GM18517 (cell line): ENCODE measurements at regions not wholly inside any gene's neighbourhood (a gene's known extent, or its start where the extent isn't known, plus 50 kb on each side); places are given as distances from the start of the nearest gene placed in this dataset.

Experiments used
- ATAC-seq: cut with Tn5 transposase; IDR thresholded peaks from one replicate; pipeline ENCODE4 v1.9.1; 2021; ENCODE audit warnings: mild to moderate bottlenecking, moderate library complexity; ENCODE audit not compliant: unreplicated experiment

DNA sequence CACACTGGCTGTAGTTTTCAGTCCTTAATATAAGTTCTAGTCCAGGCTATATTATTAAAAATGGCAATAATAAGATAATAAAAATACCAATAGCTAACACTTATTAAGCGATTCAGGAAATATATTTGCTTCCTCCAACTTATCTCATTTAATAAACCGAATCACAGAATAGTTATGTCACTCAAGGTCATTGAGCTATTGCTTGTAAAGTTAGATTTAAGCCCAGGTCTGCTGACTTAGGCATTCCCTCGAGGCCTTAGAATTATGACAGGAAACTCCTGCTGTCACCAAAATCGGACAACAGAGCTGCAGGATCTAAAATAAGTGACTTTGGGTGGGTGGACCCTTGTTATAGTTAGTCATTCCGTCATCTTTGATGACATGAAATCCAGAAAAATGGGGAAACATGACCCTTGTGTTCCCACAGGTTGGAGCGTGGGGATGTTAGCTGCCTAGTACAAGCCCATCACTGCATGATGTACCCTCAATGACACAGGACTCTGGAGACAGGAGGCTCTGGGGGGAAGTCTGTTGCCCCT, 181.3 kb upstream of the PHYHIPL start:
- ATAC-seq = no peak

DNA sequence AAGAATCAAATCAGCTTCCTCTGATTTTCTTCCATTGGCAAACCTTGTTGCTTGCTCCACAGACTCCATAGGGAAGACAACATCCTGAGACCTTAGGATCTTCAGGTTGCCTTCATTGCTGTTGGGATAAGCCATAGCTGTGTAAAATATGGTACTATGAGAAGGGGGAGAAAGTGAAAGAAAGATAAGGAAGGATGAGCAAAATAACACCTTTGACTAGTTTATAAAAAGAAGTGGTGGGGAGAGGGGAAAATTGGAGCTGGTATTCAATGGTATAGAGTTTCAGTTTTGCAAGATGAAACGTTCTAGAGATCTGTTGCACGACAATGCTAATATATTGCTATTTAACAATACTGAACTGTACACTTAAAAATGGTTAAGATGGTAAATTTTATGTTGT, 180.4 kb upstream of the PHYHIPL start:
- peak; percentile 36 for ATAC-seq

DNA sequence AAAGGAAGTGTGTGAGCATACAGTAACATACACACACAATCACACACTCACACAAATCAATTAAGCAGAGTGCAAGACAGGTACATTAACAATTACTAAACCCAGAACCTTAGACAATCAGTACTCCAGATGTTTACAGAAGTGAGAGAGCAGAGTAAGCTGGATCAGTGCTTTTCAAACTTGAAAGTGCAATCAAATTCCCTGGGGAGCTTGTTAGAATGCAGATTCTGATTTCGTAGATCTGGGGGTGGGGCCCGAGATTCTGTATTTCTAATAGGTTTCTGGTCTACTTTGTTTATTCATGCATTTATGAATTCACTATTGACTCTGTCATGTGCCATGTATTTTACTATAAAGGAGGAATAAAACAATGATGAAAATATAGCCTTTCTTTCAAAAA, 179.6 kb upstream of the PHYHIPL start:
- no peak for ATAC-seq

DNA sequence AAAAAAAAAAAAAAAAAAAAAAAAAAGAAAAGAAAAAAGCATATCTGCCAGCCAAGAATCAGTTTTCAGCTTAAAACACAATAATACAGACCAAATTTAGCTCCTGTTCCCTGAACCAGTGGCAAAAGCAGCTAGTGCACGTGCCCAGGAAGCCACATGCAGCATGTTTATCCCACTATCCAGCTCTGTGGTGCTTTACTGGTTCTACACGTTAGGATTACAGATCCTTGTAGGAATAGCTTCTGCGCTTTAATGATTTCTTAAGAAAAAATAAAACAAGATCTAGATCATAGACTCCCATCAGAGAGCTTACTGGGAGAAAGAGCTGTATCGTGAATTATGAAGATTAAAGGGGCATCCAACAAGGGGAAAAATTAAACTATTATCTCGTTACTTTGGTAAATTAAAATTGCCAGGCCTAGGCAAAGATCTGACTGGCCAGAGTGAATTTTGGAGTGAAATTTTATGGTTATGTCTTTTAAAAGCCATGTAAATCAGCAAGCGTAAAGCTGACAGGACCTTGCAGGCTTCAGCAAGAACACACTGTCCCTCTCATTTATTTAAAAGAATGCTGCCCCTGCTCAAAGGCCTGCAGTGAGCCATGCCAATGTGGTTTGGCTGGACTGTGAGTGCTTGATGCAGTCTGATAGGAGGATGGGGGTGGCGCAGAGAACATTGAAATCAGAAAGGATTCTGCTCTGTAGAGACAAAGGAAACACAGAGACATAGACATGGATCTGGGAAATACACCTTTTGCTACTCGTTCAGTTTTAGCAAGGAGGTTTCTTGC, 177.3 kb upstream of the PHYHIPL start:
- ATAC-seq = no peak

DNA sequence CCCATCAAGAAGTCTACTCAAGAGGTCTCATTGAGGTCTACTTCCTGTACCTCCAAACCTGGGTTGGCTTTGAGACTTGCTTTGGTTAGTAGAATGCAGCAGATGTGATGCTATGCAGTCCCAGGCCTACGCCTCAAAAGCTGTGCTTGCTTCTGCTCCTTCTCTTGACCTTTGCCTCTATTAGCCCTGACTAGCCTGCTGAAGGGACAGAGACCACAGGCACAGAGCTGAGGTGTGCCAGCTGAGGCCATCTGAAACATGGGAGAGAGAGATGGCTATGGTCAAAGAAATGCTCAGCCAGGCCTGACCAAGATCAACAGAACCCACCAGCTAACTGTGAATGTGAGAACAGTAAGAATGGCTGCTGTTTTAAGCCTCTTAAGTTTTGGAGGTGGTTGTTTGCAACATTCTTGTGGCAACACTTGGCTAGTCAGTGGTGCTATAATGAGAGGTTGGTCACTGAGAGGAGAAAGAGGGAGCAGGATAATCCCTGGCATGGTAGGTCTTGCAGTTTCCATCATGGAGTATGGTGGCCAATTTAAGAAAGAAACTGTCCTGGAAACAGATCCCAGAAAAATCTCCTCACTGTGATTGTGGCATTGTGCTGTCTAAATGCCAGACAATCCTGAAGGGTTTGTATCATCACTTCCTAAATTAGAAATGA, 176.1 kb upstream of the PHYHIPL start:
- no peak for ATAC-seq

DNA sequence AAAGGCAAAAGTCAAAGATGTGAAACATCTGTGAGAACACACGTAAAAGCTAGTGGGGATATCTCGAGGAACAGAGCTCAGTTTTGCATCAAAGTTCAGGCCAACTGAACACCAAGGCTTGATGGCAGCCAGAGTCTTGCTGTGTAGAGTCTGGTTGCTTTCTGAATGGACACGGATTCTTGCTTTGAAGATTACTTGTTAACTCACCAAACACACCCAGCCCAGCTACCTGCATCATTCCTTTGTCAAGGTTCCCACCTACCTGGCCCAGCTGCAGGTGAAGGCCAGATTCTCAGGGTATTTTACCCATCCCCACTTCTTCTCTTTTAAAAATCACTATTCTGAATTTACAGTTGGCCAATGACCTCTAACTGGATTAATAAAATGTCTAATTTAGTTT, 174.4 kb upstream of the PHYHIPL start:
- no peak for ATAC-seq

DNA sequence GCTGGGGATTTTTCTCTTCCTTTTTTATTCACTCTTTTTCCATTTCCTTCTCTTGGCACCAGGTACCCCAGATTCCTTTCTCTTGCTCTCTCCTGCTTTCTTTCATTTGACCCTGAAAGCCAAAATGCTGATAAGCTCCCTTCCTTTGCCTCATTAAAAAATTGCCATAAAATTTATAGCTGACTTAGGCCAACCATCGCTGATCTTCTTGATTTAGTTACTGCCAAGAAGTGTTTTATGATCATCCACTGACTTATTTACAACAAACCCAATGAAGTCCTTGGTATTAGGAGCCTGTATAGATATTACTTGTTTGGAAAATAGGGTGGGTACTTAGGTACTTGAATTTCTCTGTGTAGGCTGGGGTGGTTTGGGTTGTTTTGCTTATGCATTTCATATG, 173.2 kb upstream of the PHYHIPL start:
- ATAC-seq = no peak

DNA sequence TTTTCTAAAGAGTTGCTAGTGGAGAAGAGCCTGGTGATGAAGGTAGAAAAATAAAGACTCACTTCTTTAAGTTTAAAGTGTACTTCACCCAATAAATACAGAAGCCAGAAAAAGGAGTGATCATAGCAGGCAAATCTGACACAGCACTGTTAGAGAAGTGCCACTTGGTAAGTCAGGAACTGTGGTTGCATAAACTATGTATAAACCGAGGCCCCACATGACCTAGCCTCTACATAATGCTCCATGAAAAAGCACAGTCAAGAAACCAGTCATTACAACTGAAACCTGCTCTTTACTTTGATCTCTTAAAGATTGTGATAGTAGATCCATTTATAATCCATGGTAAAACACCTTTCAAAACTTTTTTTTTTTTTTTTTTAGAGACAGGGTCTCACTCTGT, 172.1 kb upstream of the PHYHIPL start:
- ATAC-seq = no peak

DNA sequence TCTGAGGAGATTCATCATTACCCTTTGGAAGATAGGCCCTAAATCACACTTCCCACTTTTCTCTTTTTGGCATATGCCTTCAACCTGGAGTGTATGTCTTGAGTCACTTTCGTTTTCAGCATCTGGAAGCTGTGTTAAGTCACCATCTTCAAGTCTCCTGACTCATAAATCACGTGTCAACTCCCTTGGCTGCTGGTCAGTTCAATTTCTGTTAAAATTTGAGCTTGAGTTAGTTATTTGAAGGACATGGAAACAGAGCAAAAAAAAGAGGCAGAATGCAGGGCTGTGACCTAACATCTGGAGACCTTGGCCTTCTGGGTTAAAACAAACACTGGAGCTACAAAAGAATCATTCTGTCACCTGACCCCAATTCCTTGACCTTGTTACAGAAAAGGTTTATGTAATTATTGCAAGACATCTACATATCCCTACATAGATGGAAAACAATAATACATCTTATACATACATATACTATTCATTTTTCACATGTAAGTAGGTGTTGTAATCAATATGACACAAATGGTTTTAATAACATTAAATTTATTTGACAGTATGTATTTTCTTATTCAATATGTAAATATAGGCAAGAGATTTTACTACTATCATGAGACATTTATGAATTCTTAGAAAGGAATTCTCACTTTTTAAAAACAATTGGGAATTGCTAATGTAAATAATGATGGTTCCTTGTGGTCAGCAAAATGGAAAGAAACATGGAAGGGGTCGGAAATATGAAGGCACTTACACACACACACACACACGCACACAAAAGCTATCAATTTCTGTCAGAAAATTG, 169.7 kb upstream of the PHYHIPL start:
- ATAC-seq = no peak

DNA sequence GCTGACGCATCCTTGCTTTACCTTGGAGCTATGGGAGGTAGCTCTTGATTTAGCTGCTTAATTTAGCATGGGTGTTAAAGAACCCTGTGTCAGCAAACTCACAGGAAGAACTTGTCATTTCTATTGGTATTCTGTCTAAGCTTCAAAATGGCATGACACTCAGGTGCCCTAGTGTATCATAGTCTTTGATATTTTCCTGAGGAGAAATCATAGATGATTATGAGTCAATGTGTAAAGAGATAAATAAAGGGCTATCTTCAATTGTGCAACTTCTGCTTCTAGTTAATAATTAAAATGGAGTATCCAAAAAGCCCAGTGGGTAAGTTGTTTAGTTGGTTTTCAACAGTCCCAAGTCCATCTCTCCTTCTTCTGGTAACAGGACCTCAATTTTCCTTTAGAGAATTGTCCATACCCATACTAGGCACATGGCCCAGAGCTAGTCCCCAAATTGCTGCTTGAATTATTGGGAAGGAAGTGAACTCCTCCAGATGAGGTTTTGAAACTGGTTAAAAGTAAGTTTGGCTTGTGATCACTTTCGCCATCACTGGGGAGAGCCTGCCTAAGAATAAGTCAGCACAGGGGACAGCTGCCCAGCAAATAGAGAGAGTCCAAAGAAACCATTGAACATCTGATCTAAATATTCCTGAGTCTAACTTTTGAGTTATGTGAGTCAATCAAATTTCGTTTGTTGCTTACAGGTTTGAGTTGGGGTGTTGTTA, 169.0 kb upstream of the PHYHIPL start:
- peak; percentile 57 for ATAC-seq

DNA sequence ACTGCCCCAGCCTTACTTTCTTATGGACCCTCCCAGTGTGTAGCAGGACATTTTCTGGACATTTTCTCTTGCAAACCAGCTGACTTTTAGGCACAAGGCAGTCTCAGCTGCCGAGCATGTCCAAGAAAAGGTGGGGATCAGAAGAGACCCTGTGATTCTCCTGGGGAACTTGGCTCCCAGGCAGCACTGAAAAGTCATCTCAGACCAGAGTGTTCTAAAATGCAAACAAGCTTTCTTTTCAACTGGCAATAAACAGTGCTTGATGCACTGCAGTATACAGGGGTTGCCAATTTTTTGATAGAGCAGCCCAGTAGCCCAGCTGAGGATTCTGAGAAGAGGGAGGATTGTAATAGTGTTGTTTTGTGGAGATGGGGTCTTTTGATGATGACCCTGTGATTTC, 168.0 kb upstream of the PHYHIPL start:
- ATAC-seq = no peak

DNA sequence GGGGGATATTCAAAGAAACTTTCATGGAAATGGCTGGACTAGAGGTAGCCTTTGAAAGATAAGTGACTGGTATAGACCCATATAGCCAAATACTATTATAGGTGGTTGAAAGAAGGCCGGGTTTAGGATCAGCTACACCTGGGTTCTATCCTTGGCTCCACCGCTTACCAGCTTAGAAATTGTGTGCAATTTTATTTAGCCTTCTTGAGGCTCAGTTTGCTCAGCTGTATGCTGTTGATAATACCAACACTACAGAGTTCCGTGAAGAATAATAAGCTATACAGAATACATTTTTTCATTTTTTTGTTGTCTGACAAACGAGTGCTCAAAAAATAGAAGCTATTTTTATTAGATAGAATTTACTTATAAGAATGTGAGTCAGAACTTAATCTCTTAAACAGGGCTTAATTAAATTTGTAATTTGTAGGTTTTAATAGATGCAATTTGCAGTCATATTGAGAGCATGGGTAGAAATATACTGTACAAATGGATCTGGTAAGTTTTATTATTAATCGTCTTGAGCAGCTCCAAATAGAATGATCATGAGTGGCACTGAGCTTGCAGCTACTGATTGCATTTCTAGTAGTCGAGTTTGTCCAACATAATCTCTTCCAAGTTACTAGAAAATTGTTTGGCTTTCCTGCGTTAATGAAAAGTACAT, 164.3 kb upstream of the PHYHIPL start:
- no peak for ATAC-seq

DNA sequence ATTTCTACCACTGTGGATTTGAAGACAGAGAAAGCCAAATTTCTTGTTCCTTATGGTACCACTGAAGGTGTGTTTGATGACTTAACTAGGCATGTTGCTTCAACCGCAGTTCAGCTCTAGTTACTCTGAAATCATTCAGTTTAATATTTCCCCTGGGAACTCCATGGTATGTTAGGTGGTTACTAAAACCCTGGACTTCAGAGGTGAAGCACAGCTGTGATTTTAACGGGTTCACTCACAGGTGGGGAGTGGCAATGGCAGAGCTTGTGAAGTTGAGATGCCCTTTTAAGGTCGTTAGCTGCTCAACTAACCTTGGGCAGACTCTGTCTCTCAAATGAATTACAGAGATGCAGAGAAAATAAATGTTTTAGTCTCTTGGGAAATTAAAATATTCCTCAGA, 163.6 kb upstream of the PHYHIPL start:
- ATAC-seq = no peak

DNA sequence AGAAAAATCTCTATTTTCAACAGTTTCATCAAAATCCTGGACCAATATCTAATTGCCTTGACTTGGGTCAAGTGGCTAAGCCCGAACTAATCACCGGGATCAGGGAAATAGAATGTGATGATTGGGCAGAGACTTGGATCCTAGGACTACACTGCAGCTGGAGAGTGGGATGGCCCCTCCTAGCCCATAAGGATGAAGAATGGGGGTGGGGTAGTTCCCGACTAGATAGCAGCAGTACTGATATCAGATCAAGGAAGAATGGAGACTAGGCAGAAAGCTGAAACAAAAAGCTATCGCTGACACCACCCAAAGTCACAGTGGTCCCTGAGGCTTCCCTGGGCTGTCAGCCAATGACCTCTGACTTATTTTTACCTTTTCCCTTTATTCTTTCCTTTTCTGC, 160.4 kb upstream of the PHYHIPL start:
- no peak for ATAC-seq

DNA sequence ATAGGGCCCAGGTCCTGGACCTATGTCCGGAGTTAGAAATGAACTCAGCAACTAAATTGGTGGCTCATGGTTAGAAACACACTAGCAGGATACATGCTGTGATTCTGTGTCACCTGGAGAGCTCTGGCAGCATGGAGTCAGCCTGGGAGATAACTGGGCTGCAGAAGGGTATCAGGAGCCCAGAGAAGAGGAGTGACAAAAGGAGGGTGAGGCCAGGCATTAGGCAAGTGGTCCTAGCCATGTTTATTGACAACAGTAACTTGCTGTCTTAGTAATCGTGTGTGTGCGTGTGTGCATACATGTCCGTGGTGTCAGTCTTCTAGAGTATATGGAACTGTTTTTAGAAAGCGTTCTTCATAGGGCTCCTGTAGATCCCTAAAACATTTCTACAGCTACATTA, 157.5 kb upstream of the PHYHIPL start:
- no peak for ATAC-seq

DNA sequence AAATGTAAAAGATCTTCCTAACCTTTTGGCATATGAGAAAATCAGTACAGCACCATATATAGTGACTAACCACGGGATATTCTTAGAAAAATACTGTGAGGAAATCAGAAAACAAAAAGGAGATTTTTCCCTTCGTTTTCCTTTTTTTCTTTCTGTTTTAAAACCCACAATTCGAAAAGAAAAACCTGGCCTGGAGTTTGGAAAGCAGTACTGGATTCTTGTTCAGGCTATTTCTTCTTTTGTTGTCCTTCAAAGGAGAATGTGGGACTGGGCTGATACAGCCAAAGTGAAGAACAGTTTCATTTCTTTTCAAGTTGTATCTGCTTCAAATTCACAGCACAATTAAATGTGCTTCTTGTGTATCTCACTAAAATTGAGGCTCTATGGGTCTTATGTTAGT, 156.8 kb upstream of the PHYHIPL start:
- ATAC-seq = no peak

DNA sequence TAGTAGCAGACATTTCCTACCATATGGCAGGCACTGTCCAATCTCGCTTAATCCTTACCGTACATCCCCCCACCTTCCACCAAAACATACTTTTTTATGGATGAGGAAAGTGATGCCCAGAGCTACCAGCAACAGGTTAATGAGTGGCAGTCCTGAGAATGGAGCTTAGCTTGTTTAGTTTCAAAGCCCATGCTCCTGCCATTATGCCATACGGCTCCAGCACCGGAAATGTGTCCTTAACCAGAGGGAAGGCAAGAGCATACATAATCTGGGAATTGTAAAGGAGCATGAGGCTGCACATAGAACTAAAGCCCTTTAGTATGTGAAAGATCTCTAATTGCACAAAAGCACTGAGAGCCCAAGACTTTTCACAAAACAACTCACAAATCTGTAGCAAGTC, 155.9 kb upstream of the PHYHIPL start:
- no peak for ATAC-seq

DNA sequence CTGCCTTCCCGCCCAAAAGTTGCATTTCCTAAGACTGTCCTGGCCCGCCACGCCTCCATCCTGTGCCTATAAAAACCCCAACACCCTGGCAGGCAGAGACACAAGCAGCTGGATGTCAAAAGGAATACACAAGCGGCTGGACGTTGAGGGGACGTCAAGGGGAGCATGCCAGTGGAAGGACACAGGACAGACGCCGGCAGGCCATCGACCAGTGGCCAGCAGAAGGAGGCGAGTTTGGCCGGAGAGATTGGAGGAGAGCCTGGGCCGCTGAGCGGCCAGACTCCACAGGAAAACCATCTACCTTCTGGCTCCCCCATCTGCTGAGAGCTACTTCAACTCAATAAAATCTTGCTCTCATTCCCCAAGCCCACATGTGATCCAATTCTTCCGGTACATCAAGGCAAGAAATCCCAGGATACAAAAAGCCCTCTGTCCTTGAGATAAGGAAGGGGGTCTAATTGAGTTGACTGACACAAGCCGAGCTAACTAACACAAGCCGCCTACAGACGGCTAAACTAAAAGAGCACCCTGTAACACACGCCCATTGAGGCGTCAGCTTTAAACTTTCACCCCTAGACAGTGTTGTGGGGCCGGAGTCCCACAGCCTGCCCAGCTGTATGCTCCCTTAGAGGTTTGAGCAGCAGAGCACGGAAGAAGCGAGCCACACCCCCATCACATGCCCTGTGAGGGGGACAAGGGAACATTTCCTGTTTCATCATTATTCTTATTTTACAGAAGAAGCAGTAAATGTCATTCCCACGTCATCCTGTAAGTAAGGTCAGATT, 150.3 kb upstream of the PHYHIPL start:
- no peak for ATAC-seq

DNA sequence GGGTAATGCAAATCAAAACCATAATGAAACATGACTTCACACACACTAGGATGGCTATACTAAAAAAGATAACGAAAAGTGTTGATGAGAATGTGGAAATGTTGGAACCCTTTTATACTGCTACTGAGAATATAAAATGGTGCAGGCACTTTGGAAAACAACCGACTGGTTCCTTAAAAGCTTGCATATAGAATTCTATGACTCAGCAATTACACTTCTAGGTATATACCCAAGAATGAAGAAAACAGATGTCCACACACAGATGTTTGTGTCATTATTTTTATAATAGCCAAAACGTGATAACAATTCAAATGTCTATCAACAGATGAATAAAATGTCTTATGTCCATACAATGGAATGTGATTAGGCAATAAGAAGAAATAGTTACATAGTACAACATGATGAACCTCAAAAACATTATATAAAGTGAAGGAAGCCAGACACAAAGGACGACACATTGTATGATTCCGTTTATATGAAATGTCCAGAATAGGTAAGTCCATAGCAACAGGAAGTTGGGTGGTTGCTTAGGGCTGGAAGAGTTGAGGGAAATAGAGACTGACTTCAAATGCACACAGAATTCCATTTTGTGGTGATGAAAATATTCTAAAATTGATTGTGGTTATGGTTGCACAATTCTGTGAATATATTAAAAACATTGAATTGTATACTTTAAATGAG, 148.3 kb upstream of the PHYHIPL start:
- ATAC-seq = no peak
